Activated CD4-positive, alpha-beta T cell treated with anti-CD3 and anti-CD28 coated beads, Interleukin-2, amount 50 U/mL, for 16 hours (primary cell): ENCODE measurements at regions not wholly inside any gene's neighbourhood (a gene's known extent, or its start where the extent isn't known, plus 50 kb on each side); places are given as distances from the start of the nearest gene placed in this dataset.

Experiments used
- DNase-seq: peaks from one replicate; pipeline ENCODE4 v3.0.0-alpha.2; 2020

- DNase-seq = no peak
Observed at GRCh38 chr13:70357031-70357430, 248.8 kb upstream of the KLHL1 start.

- DNase-seq = no peak
Observed at GRCh38 chr13:70353096-70353495, 244.8 kb upstream of the KLHL1 start.

- no peak for DNase-seq
Observed at GRCh38 chr13:70347947-70348620, 239.8 kb upstream of the KLHL1 start.

- no peak for DNase-seq
Observed at GRCh38 chr13:70339738-70340137, 231.5 kb upstream of the KLHL1 start.

GRCh38 chr13:70338609-70339008 is 230.4 kb upstream of the KLHL1 start:
- no peak for DNase-seq

- DNase-seq = no peak
Observed at GRCh38 chr13:70336866-70337265, 228.6 kb upstream of the KLHL1 start.

GRCh38 chr13:70333752-70334151 is 225.5 kb upstream of the KLHL1 start:
- no peak for DNase-seq

GRCh38 chr13:70330697-70331361 is 222.6 kb upstream of the KLHL1 start:
- DNase-seq = no peak

- no peak for DNase-seq
Observed at GRCh38 chr13:70324519-70324918, 216.3 kb upstream of the KLHL1 start.

- no peak for DNase-seq
Observed at GRCh38 chr13:70311191-70311590, 202.9 kb upstream of the KLHL1 start.

- DNase-seq = no peak
Observed at GRCh38 chr13:70310396-70311119, 202.3 kb upstream of the KLHL1 start.

GRCh38 chr13:70297189-70297616 is 189.0 kb upstream of the KLHL1 start:
- no peak for DNase-seq

- DNase-seq = no peak
Observed at GRCh38 chr13:70284371-70284770, 176.1 kb upstream of the KLHL1 start.

- no peak for DNase-seq
Observed at GRCh38 chr13:70275841-70276240, 167.6 kb upstream of the KLHL1 start.

GRCh38 chr13:70255406-70255991 is 147.2 kb upstream of the KLHL1 start:
- no peak for DNase-seq

- no peak for DNase-seq
Observed at GRCh38 chr13:70253834-70254233, 145.6 kb upstream of the KLHL1 start.

GRCh38 chr13:70253411-70253810 is 145.2 kb upstream of the KLHL1 start:
- DNase-seq = no peak

- DNase-seq = no peak
Observed at GRCh38 chr13:70249332-70250064, 141.2 kb upstream of the KLHL1 start.

GRCh38 chr13:70237131-70237530 is 128.9 kb upstream of the KLHL1 start:
- no peak for DNase-seq

- no peak for DNase-seq
Observed at GRCh38 chr13:70235565-70235964, 127.3 kb upstream of the KLHL1 start.

- no peak for DNase-seq
Observed at GRCh38 chr13:70223911-70224310, 115.7 kb upstream of the KLHL1 start.

GRCh38 chr13:70222926-70223325 is 114.7 kb upstream of the KLHL1 start:
- no peak for DNase-seq

GRCh38 chr13:70218618-70219017 is 110.4 kb upstream of the KLHL1 start:
- DNase-seq = no peak
